ENCODE measurements at regions not wholly inside any gene's neighbourhood (a gene's known extent, or its start where the extent isn't known, plus 50 kb on each side); places are given as distances from the start of the nearest gene placed in this dataset.

DNA sequence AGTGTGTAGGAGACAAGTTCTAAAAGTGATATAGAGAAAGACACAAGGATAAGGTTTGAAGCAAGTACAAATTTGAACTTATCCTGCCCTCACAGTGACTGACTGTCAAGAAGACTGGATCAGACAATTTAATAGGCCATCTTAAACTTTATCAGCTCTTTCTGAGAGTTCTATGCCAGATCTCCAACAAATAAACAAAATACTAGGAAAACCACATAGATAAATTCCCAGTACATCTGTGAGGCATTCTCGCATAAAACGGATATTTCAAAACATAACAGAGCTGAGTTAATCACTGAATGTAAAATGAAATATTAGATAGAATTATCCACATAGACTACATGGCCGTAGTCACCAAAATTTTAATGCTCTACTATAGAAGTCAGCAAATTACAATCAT lies 120.9 kb upstream of the LUZP2 start:
- TF ChIP-seq, protein P1, sequence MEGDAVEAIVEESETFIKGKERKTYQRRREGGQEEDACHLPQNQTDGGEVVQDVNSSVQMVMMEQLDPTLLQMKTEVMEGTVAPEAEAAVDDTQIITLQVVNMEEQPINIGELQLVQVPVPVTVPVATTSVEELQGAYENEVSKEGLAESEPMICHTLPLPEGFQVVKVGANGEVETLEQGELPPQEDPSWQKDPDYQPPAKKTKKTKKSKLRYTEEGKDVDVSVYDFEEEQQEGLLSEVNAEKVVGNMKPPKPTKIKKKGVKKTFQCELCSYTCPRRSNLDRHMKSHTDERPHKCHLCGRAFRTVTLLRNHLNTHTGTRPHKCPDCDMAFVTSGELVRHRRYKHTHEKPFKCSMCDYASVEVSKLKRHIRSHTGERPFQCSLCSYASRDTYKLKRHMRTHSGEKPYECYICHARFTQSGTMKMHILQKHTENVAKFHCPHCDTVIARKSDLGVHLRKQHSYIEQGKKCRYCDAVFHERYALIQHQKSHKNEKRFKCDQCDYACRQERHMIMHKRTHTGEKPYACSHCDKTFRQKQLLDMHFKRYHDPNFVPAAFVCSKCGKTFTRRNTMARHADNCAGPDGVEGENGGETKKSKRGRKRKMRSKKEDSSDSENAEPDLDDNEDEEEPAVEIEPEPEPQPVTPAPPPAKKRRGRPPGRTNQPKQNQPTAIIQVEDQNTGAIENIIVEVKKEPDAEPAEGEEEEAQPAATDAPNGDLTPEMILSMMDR (IDR thresholded peaks at IDR 0.05): no peak
- TF ChIP-seq POLR2A (IDR thresholded peaks at IDR 0.05): no peak
